Ishikawa (cell line): ENCODE measurements at regions not wholly inside any gene's neighbourhood (a gene's known extent, or its start where the extent isn't known, plus 50 kb on each side); places are given as distances from the start of the nearest gene placed in this dataset.

ENCODE experiments used
- CEBPB ChIP-seq: IDR thresholded peaks from 2 replicates; pipeline ENCODE4 v1.6.1; 2012
- CREB1 ChIP-seq: IDR thresholded peaks from 2 replicates; pipeline ENCODE4 v1.6.1; 2012; ENCODE audit warnings: low read depth
- EGR1 ChIP-seq: IDR thresholded peaks from 2 replicates; pipeline ENCODE4 v1.6.1; 2012
- EP300 ChIP-seq: IDR thresholded peaks from 2 replicates; pipeline ENCODE4 v1.6.1; 2012; ENCODE audit warnings: borderline replicate concordance
- FOXM1 ChIP-seq: IDR thresholded peaks from 2 replicates; pipeline ENCODE4 v1.6.1; 2012; ENCODE audit warnings: low read depth, borderline replicate concordance
- NFIC ChIP-seq: IDR thresholded peaks from 2 replicates; pipeline ENCODE4 v1.6.1; 2012
- RAD21 ChIP-seq: IDR thresholded peaks from 2 replicates; pipeline ENCODE4 v1.6.1; 2012; ENCODE audit warnings: low read depth
- TAF1 ChIP-seq: IDR thresholded peaks from 2 replicates; pipeline ENCODE4 v1.6.1; 2012; ENCODE audit warnings: low read depth, mild to moderate bottlenecking
- TCF12 ChIP-seq: IDR thresholded peaks from 2 replicates; pipeline ENCODE4 v1.6.1; 2012; ENCODE audit warnings: low read depth
- TEAD4 ChIP-seq: IDR thresholded peaks from 2 replicates; pipeline ENCODE4 v1.6.1; 2012
- YY1 ChIP-seq: IDR thresholded peaks from 2 replicates; pipeline ENCODE4 v1.6.1; 2012; ENCODE audit warnings: low read depth
- ZBTB7A ChIP-seq: IDR thresholded peaks from 2 replicates; pipeline ENCODE4 v1.6.1; 2012; ENCODE audit warnings: low read depth
- TF ChIP-seq, protein P1 (sequence below): IDR thresholded peaks from 2 replicates; pipeline ENCODE4 v1.6.1; 2012
- TF ChIP-seq, protein P2 (sequence below): IDR thresholded peaks from 2 replicates; pipeline ENCODE4 v1.6.1; 2012; ENCODE audit warnings: low read depth, mild to moderate bottlenecking
- TF ChIP-seq, protein P3 (sequence below): IDR thresholded peaks from 2 replicates; pipeline ENCODE4 v1.6.1; 2012

DNA sequence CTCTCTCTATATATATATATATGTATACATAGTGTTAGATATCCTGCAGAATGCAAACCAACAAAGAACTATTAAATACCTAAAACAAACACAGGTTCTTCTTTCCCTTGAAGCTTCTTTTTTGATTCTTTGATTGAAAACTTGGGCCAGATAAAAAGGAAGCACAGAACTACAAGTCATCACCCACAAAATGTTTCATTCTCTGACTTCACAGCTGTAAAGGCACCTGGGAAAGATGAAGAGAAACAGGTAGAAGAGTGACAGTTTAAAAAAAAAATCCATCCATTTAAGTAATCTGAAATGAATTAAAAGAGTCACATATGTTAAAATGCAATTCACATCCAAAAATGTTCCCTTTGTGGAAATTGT, 90.7 kb upstream of the FNDC3A start:
- TF ChIP-seq NFIC: no peak
- TF ChIP-seq, protein P1, sequence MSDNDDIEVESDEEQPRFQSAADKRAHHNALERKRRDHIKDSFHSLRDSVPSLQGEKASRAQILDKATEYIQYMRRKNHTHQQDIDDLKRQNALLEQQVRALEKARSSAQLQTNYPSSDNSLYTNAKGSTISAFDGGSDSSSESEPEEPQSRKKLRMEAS: no peak
- no peak for TF ChIP-seq EGR1
- TF ChIP-seq TEAD4: no peak
- no peak for TF ChIP-seq EP300
- TF ChIP-seq FOXM1: no peak
- TF ChIP-seq TAF1: no peak
- no peak for TF ChIP-seq RAD21
- no peak for TF ChIP-seq CREB1
- TF ChIP-seq YY1: no peak

DNA sequence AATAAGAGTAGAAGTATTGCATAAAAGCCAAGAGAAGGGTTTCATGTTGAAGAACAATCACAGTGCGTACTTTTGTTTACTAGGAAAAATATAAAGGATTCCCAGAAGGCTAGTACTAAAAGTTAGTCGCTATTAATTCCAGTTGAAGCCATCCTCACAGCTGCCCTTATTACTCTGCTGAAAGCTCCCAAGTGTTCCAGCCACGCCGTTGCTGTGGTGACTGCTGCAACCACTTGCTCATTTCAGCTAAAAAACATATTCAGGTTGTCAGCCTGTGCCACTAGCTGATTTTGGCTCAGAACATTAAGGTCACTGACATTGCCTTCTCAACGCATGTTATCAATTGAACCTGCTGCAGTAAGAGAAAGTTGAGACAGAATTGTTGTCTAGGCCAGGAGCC, 87.1 kb upstream of the FNDC3A start:
- TF ChIP-seq CEBPB (no peak), EP300 (no peak), TEAD4 (no peak), RAD21 (no peak), CREB1 (no peak), YY1 (no peak), FOXM1 (no peak), NFIC (no peak), ZBTB7A (no peak), EGR1 (no peak), TCF12 (no peak), TAF1 (no peak)
- TF ChIP-seq, protein P2, sequence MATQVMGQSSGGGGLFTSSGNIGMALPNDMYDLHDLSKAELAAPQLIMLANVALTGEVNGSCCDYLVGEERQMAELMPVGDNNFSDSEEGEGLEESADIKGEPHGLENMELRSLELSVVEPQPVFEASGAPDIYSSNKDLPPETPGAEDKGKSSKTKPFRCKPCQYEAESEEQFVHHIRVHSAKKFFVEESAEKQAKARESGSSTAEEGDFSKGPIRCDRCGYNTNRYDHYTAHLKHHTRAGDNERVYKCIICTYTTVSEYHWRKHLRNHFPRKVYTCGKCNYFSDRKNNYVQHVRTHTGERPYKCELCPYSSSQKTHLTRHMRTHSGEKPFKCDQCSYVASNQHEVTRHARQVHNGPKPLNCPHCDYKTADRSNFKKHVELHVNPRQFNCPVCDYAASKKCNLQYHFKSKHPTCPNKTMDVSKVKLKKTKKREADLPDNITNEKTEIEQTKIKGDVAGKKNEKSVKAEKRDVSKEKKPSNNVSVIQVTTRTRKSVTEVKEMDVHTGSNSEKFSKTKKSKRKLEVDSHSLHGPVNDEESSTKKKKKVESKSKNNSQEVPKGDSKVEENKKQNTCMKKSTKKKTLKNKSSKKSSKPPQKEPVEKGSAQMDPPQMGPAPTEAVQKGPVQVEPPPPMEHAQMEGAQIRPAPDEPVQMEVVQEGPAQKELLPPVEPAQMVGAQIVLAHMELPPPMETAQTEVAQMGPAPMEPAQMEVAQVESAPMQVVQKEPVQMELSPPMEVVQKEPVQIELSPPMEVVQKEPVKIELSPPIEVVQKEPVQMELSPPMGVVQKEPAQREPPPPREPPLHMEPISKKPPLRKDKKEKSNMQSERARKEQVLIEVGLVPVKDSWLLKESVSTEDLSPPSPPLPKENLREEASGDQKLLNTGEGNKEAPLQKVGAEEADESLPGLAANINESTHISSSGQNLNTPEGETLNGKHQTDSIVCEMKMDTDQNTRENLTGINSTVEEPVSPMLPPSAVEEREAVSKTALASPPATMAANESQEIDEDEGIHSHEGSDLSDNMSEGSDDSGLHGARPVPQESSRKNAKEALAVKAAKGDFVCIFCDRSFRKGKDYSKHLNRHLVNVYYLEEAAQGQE: no peak
- TF ChIP-seq, protein P3, sequence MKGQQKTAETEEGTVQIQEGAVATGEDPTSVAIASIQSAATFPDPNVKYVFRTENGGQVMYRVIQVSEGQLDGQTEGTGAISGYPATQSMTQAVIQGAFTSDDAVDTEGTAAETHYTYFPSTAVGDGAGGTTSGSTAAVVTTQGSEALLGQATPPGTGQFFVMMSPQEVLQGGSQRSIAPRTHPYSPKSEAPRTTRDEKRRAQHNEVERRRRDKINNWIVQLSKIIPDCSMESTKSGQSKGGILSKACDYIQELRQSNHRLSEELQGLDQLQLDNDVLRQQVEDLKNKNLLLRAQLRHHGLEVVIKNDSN: no peak
- TF ChIP-seq, protein P1: no peak

DNA sequence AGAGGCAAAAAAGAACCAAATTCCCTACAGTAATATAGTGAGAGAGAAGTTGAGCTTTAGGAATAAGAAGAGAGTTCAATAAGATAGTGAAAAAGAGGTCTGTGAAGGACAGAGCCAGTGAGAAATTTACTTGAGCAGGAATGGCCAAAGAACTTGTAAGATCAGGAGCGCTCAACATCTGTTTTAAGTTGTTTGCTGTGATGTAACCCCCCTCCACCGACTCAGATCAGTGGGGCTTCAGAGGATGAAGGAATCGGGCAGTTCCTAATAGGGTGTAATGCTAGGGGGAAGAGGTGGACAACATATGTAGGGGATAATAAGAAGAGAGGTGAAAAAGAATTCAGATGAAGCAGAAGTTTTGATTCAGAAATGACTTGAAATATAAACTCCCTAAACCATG, 85.3 kb upstream of the FNDC3A start:
- no peak for TF ChIP-seq EGR1
- TF ChIP-seq, protein P3: no peak
- no peak for TF ChIP-seq YY1
- TF ChIP-seq ZBTB7A: no peak
- TF ChIP-seq FOXM1: no peak
- TF ChIP-seq EP300: no peak
- TF ChIP-seq, protein P2: no peak
- TF ChIP-seq TAF1: no peak
- no peak for TF ChIP-seq TCF12
- no peak for TF ChIP-seq NFIC
- no peak for TF ChIP-seq CREB1
- TF ChIP-seq, protein P1: no peak
- TF ChIP-seq TEAD4: no peak
- TF ChIP-seq RAD21: no peak
- no peak for TF ChIP-seq CEBPB

DNA sequence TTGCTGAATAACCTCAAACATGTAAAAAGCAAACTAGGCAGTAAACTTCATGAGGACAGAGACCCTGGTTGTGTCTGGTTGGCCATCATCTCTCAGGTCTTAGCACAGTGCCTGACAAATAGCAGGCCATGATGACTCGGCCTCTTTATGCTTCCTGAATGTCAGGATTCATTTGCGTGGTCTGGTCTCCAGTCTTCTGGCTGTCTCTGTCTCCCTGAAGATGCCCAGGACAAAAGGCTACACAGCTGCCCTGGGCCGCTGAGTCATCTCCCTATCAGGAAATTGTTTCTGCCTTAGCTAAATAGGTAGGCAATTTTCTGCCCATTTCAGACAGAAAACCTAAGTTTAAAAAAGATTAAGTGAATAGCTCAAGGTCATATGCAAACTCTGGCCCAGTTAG, 84.1 kb upstream of the FNDC3A start:
- TF ChIP-seq CEBPB (no peak), EP300 (no peak), EGR1 (no peak), TAF1 (no peak), TEAD4 (no peak), TCF12 (no peak)
- TF ChIP-seq, protein P2: no peak
- TF ChIP-seq, protein P1: no peak
